ENCODE measurements at regions not wholly inside any gene's neighbourhood (a gene's known extent, or its start where the extent isn't known, plus 50 kb on each side); places are given as distances from the start of the nearest gene placed in this dataset.

- Mint-ChIP-seq H3K4me3 (no peak overlapping the region), H3K9me3 (peaks cover 37% of the 10 kb centered on the region), H3K27me3 (ENCODE audit: low read depth) (no peaks in the 10 kb centered on the region), H3K4me1 (no peaks in the 10 kb centered on the region), H3K27ac (no peak overlapping the region), H3K36me3 (peaks cover 16% of the 10 kb centered on the region)
- CTCF ChIA-PET: no interaction called here
- DNase-seq (ENCODE audit: low spot score) (no peak), ATAC-seq (no peak)
- POLR2A ChIA-PET: no interaction called here
- no peak for TF ChIP-seq ZNF425 (CRISPR knock-in tag; conservative IDR thresholded peaks at IDR 0.05)
- TF ChIP-seq CTCF (IDR thresholded peaks at IDR 0.05): no peak
- no peak for TF ChIP-seq MYBL2 (CRISPR knock-in tag; IDR thresholded peaks at IDR 0.05)
- TF ChIP-seq USF1 (CRISPR knock-in tag; IDR thresholded peaks at IDR 0.05): no peak
- TF ChIP-seq JAZF1 (CRISPR knock-in tag; IDR thresholded peaks at IDR 0.05): no peak
- TF ChIP-seq NFYB (CRISPR knock-in tag; conservative IDR thresholded peaks at IDR 0.05; ENCODE audit: low read depth): no peak
- TF ChIP-seq ZNF396 (CRISPR knock-in tag; IDR thresholded peaks at IDR 0.05; ENCODE audit: borderline replicate concordance): no peak
- no peak for TF ChIP-seq EMX1 (CRISPR knock-in tag; IDR thresholded peaks at IDR 0.05)
- no peak for TF ChIP-seq GABPB1 (CRISPR knock-in tag; IDR thresholded peaks at IDR 0.05)
- no peak for TF ChIP-seq ZBTB43 (CRISPR knock-in tag; IDR thresholded peaks at IDR 0.05)
- no peak for TF ChIP-seq NFATC4 (CRISPR knock-in tag; IDR thresholded peaks at IDR 0.05)
- TF ChIP-seq RELA (CRISPR knock-in tag; IDR thresholded peaks at IDR 0.05; ENCODE audit: borderline replicate concordance): no peak
- TF ChIP-seq FOXK1 (CRISPR knock-in tag; IDR thresholded peaks at IDR 0.05): no peak
- TF ChIP-seq ETV6 (CRISPR knock-in tag; IDR thresholded peaks at IDR 0.05): no peak
- TF ChIP-seq ZNF281 (CRISPR knock-in tag; IDR thresholded peaks at IDR 0.05): no peak
- TF ChIP-seq ZNF263 (CRISPR knock-in tag; IDR thresholded peaks at IDR 0.05; ENCODE audit: low read depth): no peak
Observed at GRCh38 chr4:38400946-38401345, 263.1 kb upstream of the KLF3 start.

- ChIA-PET CTCF (no interaction called here), POLR2A (no interaction called here)
- Mint-ChIP-seq H3K4me1 (peaks cover 12% of the 10 kb centered on the region), H3K36me3 (no peaks in the 10 kb centered on the region), H3K4me3 (no peak overlapping the region), H3K9me3 (peaks cover 18% of the 10 kb centered on the region), H3K27ac (no peak overlapping the region), H3K27me3 (ENCODE audit: low read depth) (no peaks in the 10 kb centered on the region)
- TF ChIP-seq SP1 (CRISPR knock-in tag; conservative IDR thresholded peaks at IDR 0.05) (no peak), ZNF425 (CRISPR knock-in tag; conservative IDR thresholded peaks at IDR 0.05) (no peak), ZNF416 (CRISPR knock-in tag; IDR thresholded peaks at IDR 0.05) (no peak), MXD4 (CRISPR knock-in tag; IDR thresholded peaks at IDR 0.05; ENCODE audit: borderline replicate concordance) (no peak)
- ATAC-seq (no peak), DNase-seq (ENCODE audit: low spot score) (no peak)
Observed at GRCh38 chr4:38406243-38406642, 257.8 kb upstream of the KLF3 start.
